Natural killer cell (primary cell): ENCODE measurements at regions not wholly inside any gene's neighbourhood (a gene's known extent, or its start where the extent isn't known, plus 50 kb on each side); places are given as distances from the start of the nearest gene placed in this dataset.

Source experiments
- ATAC-seq, 3 donors: fragments of 150-1000 bp in 2 of 3; fragments of 200-7000 bp in 1 of 3; cut with Tn5 transposase; 1 replicate in 1 of 3; 2 replicates in 2 of 3; pipeline ENCODE4 v1.10.0; 2021; ENCODE audit warnings: mild to moderate bottlenecking in 2 of 3, moderate library complexity in 2 of 3
- DNase-seq, 2 donors: peaks; one replicate each; pipeline versions ENCODE4 v3.0.0 to v3.0.0-alpha.2; 2013 to 2021; ENCODE audit warnings: mixed read lengths in 1 of 2
- H3K27ac ChIP-seq: one replicate; pipeline ENCODE4 v1.5.1; 2013; ENCODE audit warnings: mild to moderate bottlenecking, low read length
- H3K27me3 ChIP-seq: one replicate; pipeline ENCODE4 v1.6.1; 2013; ENCODE audit warnings: low read length; ENCODE audit not compliant: control insufficient read depth, insufficient read depth
- H3K36me3 ChIP-seq: one replicate; pipeline ENCODE4 v1.6.1; 2013; ENCODE audit warnings: low read length; ENCODE audit not compliant: control insufficient read depth, insufficient read depth
- H3K4me1 ChIP-seq: one replicate; pipeline ENCODE4 v1.6.1; 2013; ENCODE audit warnings: low read length; ENCODE audit not compliant: control insufficient read depth, insufficient read depth
- H3K4me3 ChIP-seq: one replicate; pipeline ENCODE4 v1.5.1; 2013; ENCODE audit warnings: low read length
- H3K9me3 ChIP-seq: one replicate; pipeline ENCODE4 v1.6.1; 2013; ENCODE audit warnings: low read length; ENCODE audit not compliant: control insufficient read depth, insufficient read depth
- H3K27ac Mint-ChIP-seq, 2 donors: one replicate each; pipeline ENCODE4 v1.8.0; 2022; ENCODE audit warnings: mild to moderate bottlenecking in 2 of 2, mixed read lengths in 2 of 2, moderate library complexity in 1 of 2
- H3K27me3 Mint-ChIP-seq, 2 donors: one replicate each; pipeline ENCODE4 v1.8.0; 2022; ENCODE audit warnings: low read depth in 2 of 2, mixed read lengths in 2 of 2
- H3K36me3 Mint-ChIP-seq: one replicate; pipeline ENCODE4 v1.8.0; 2022; ENCODE audit warnings: mixed read lengths
- H3K4me1 Mint-ChIP-seq, 2 donors: one replicate each; pipeline ENCODE4 v1.8.0; 2022; ENCODE audit warnings: mixed read lengths in 2 of 2
- H3K4me3 Mint-ChIP-seq: one replicate; pipeline ENCODE4 v1.8.0; 2022; ENCODE audit warnings: mild to moderate bottlenecking, moderate library complexity, mixed read lengths
- H3K9me3 Mint-ChIP-seq, 2 donors: one replicate each; pipeline ENCODE4 v1.8.0; 2022; ENCODE audit warnings: mixed read lengths in 2 of 2
- WGBS: methylation state at CpG from one replicate; pipeline ENCODE4 v1.1.7; 2013; ENCODE audit warnings: missing lambda C conversion rate; ENCODE audit not compliant: insufficient coverage; 5-methylcytosine and 5-hydroxymethylcytosine counted together
- intact Hi-C: fragments of 100-400 bp; cut with micrococcal nuclease; formaldehyde crosslinking; loops from one replicate; pipeline ENCODE4 v1.14.2; 2022
- TF ChIP-seq, protein P1 (sequence below): fragments of 200-600 bp; IDR thresholded peaks from one replicate; pipeline ENCODE4 v1.8.0; 2022; ENCODE audit warnings: antibody characterized with exemption

- no peak overlapping the region for H3K4me3 ChIP-seq
- peaks cover 7% of the 10 kb centered on the region for H3K9me3 ChIP-seq
- intact Hi-C loops, result no loop called here
- H3K27ac ChIP-seq, result no peak overlapping the region
- no peak overlapping the region for H3K4me3 Mint-ChIP-seq
- ATAC-seq, result no peak
- no peaks in the 10 kb centered on the region for H3K36me3 Mint-ChIP-seq
- WGBS, result 62% methylated on average over 5 of the region's 5 CpGs
- DNase-seq, result no peak
- H3K27me3 Mint-ChIP-seq, result no peaks in the 10 kb centered on the region
- peaks cover 7 to 16% of the 10 kb centered on the region in 2 donors for H3K9me3 Mint-ChIP-seq
- no peak overlapping the region for H3K27ac Mint-ChIP-seq
- no peaks in the 10 kb centered on the region for H3K4me1 Mint-ChIP-seq
- H3K36me3 ChIP-seq, result no peaks in the 10 kb centered on the region
- no peaks in the 10 kb centered on the region for H3K27me3 ChIP-seq
- TF ChIP-seq, protein P1, sequence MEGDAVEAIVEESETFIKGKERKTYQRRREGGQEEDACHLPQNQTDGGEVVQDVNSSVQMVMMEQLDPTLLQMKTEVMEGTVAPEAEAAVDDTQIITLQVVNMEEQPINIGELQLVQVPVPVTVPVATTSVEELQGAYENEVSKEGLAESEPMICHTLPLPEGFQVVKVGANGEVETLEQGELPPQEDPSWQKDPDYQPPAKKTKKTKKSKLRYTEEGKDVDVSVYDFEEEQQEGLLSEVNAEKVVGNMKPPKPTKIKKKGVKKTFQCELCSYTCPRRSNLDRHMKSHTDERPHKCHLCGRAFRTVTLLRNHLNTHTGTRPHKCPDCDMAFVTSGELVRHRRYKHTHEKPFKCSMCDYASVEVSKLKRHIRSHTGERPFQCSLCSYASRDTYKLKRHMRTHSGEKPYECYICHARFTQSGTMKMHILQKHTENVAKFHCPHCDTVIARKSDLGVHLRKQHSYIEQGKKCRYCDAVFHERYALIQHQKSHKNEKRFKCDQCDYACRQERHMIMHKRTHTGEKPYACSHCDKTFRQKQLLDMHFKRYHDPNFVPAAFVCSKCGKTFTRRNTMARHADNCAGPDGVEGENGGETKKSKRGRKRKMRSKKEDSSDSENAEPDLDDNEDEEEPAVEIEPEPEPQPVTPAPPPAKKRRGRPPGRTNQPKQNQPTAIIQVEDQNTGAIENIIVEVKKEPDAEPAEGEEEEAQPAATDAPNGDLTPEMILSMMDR, result no peak
- H3K4me1 ChIP-seq, result no peaks in the 10 kb centered on the region
Measured at GRCh38 chr3:77795013-77795412, 755.1 kb downstream of the ROBO2 start.

DNA sequence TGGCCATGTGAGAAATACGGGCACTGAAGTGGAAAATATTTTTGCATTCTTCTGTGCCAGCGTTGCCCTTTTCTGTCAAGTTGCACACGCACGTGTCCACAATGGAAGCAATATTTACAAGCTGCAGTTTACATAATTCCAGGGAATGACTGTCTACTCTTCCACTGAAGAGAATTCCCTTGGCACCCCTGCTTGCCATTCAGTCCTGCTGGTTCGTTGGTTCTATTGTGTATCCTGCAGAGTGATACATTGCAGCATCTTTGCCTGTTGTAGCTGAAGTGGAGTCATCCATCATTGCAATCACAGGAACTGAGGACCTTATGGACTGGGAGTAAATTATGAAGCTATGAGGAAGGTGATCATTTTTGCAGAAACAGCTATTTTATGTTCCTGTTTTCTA, 759.4 kb downstream of the ROBO2 start:
- Mint-ChIP-seq H3K4me3 (no peak overlapping the region), H3K27me3 (no peaks in the 10 kb centered on the region), H3K4me1 (no peaks in the 10 kb centered on the region), H3K9me3 (peaks cover 5 to 10% of the 10 kb centered on the region in 2 donors), H3K36me3 (no peaks in the 10 kb centered on the region), H3K27ac (no peak overlapping the region)
- Histone ChIP-seq H3K4me3 (no peak overlapping the region), H3K9me3 (peaks cover 3% of the 10 kb centered on the region), H3K27ac (no peak overlapping the region), H3K27me3 (no peaks in the 10 kb centered on the region), H3K4me1 (no peaks in the 10 kb centered on the region), H3K36me3 (no peaks in the 10 kb centered on the region)
- DNase-seq (no peak), ATAC-seq (no peak)
- intact Hi-C loops, result no loop called here
- 86% methylated on average over 5 of the region's 5 CpGs for WGBS
- TF ChIP-seq, protein P1, result no peak

GRCh38 chr3:77800893-77801292, 761.0 kb downstream of the ROBO2 start:
- no peak for DNase-seq
- intact Hi-C loops, result no loop called here
- Histone ChIP-seq H3K36me3 (no peaks in the 10 kb centered on the region), H3K4me3 (no peak overlapping the region), H3K4me1 (no peaks in the 10 kb centered on the region), H3K27me3 (no peaks in the 10 kb centered on the region), H3K27ac (no peak overlapping the region), H3K9me3 (no peaks in the 10 kb centered on the region)
- H3K4me3 Mint-ChIP-seq, result no peak overlapping the region
- H3K36me3 Mint-ChIP-seq, result no peaks in the 10 kb centered on the region
- H3K4me1 Mint-ChIP-seq, result no peaks in the 10 kb centered on the region
- 100% methylated on average over 1 of the region's 1 CpG for WGBS
- peaks cover 9 to 14% of the 10 kb centered on the region in 2 donors for H3K9me3 Mint-ChIP-seq
- no peak for ATAC-seq
- no peaks in the 10 kb centered on the region for H3K27me3 Mint-ChIP-seq
- TF ChIP-seq, protein P1, result no peak
- H3K27ac Mint-ChIP-seq, result no peak overlapping the region

DNA sequence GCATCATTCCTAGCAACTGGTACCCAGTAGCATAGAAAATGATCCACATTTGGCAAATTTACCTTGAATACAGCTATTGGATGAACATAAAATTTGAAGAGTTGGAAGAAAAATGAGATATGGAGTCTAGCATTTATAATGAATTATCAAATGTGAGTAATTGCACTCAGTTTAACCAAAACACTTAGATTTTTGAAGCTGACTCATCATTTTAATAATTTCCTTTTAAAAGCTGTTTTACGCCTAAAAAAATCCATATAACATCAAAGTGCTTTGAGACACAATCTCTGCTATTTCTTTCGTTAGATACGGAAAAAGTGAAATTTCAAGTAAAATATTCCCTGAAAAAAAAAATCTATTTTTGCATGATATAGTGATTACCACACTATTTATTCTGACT, 767.4 kb downstream of the ROBO2 start:
- H3K4me1 Mint-ChIP-seq, result no peaks in the 10 kb centered on the region
- H3K4me3 Mint-ChIP-seq, result no peak overlapping the region
- no peaks in the 10 kb centered on the region for H3K9me3 ChIP-seq
- WGBS, result 100% methylated on average over 1 of the region's 3 CpGs
- H3K27ac ChIP-seq, result no peak overlapping the region
- peaks cover 10 to 11% of the 10 kb centered on the region in 2 donors for H3K9me3 Mint-ChIP-seq
- H3K27me3 ChIP-seq, result no peaks in the 10 kb centered on the region
- no peaks in the 10 kb centered on the region for H3K36me3 Mint-ChIP-seq
- no peak overlapping the region for H3K4me3 ChIP-seq
- no peaks in the 10 kb centered on the region for H3K36me3 ChIP-seq
- intact Hi-C loops, result no loop called here
- no peak for ATAC-seq
- no peaks in the 10 kb centered on the region for H3K4me1 ChIP-seq
- no peak overlapping the region for H3K27ac Mint-ChIP-seq
- no peak for DNase-seq
- H3K27me3 Mint-ChIP-seq, result no peaks in the 10 kb centered on the region
- TF ChIP-seq, protein P1, result no peak
